SK-N-SH (cell line): ENCODE measurements at regions not wholly inside any gene's neighbourhood (a gene's known extent, or its start where the extent isn't known, plus 50 kb on each side); places are given as distances from the start of the nearest gene placed in this dataset.
"Not testable (repeated sequence)": the region's sequence is repeated elsewhere in the genome, so short reads cannot be mapped to it uniquely, and the experiment has no call there.

Source experiments
- CHD2 ChIP-seq: fragments of 150-350 bp; IDR thresholded peaks from 2 replicates; pipeline ENCODE4 v1.6.1; 2018; ENCODE audit warnings: low read length; ENCODE audit not compliant: partially characterized antibody
- EZH2phosphoT487 ChIP-seq: fragments of 200-600 bp; sonication (generic); IDR thresholded peaks from 2 replicates; pipeline ENCODE4 v1.6.1; 2017; ENCODE audit warnings: low read depth, mixed run types, mild to moderate bottlenecking, antibody characterized with exemption, moderate library complexity, borderline replicate concordance
- MEF2A ChIP-seq: IDR thresholded peaks from 2 replicates; pipeline ENCODE4 v1.4.0; 2012; ENCODE audit warnings: low read depth, borderline replicate concordance
- NFIC ChIP-seq: IDR thresholded peaks from 2 replicates; pipeline ENCODE4 v1.4.0; 2012; ENCODE audit warnings: borderline replicate concordance
- POLR2AphosphoS5 ChIP-seq: IDR thresholded peaks from 2 replicates; pipeline ENCODE4 v1.6.1; 2012; ENCODE audit warnings: low read depth, low read length
- RFX5 ChIP-seq: IDR thresholded peaks from 2 replicates; pipeline ENCODE4 v1.6.1; 2012; ENCODE audit warnings: mild to moderate bottlenecking, improper control_type of control experiment, low read length
- SMC3 ChIP-seq: IDR thresholded peaks from 2 replicates; pipeline ENCODE4 v1.6.1; 2012; ENCODE audit warnings: low read depth, low read length, improper control_type of control experiment
- TAF1 ChIP-seq: IDR thresholded peaks from 2 replicates; pipeline ENCODE4 v1.6.1; 2012; ENCODE audit warnings: low read depth, mild to moderate bottlenecking, low read length, moderate library complexity, borderline replicate concordance
- YY1 ChIP-seq: IDR thresholded peaks from 2 replicates; pipeline ENCODE4 v1.4.0; 2012; ENCODE audit warnings: low read depth, mild to moderate bottlenecking
- TF ChIP-seq, protein P1 (sequence below): IDR thresholded peaks from 2 replicates; pipeline ENCODE4 v1.6.1; 2012; ENCODE audit warnings: mild to moderate bottlenecking, low read depth, low read length, moderate library complexity
- TF ChIP-seq, protein P2 (sequence below): fragments of 200-600 bp; sonication (generic); IDR thresholded peaks from 2 replicates; pipeline ENCODE4 v1.6.1; 2017; ENCODE audit warnings: antibody characterized with exemption, mild to moderate bottlenecking, moderate library complexity
- TF ChIP-seq, protein P3 (sequence below): fragments of 150-350 bp; IDR thresholded peaks from 2 replicates; pipeline ENCODE4 v1.6.1; 2017; ENCODE audit warnings: antibody characterized with exemption, low read length, low read depth, borderline replicate concordance

DNA sequence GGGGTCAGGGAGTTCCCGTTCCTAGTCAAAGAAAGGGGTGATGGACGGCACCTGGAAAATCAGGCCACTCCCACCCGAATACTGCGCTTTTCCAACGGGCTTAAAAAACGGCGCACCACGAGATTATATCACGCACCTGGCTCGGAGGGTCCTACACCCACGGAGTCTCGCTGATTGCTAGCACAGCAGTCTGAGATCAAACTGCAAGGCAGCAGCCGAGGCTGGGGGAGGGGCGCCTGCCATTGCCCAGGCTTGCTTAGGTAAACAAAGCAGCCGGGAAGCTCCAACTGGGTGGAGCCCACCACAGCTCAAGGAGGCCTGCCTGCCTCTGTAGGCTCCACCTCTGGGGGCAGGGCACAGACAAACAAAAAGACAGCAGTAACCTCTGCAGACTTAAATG lies 100.1 kb upstream of the IQCM start:
- TF ChIP-seq, protein P1, sequence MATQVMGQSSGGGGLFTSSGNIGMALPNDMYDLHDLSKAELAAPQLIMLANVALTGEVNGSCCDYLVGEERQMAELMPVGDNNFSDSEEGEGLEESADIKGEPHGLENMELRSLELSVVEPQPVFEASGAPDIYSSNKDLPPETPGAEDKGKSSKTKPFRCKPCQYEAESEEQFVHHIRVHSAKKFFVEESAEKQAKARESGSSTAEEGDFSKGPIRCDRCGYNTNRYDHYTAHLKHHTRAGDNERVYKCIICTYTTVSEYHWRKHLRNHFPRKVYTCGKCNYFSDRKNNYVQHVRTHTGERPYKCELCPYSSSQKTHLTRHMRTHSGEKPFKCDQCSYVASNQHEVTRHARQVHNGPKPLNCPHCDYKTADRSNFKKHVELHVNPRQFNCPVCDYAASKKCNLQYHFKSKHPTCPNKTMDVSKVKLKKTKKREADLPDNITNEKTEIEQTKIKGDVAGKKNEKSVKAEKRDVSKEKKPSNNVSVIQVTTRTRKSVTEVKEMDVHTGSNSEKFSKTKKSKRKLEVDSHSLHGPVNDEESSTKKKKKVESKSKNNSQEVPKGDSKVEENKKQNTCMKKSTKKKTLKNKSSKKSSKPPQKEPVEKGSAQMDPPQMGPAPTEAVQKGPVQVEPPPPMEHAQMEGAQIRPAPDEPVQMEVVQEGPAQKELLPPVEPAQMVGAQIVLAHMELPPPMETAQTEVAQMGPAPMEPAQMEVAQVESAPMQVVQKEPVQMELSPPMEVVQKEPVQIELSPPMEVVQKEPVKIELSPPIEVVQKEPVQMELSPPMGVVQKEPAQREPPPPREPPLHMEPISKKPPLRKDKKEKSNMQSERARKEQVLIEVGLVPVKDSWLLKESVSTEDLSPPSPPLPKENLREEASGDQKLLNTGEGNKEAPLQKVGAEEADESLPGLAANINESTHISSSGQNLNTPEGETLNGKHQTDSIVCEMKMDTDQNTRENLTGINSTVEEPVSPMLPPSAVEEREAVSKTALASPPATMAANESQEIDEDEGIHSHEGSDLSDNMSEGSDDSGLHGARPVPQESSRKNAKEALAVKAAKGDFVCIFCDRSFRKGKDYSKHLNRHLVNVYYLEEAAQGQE, result not testable (repeated sequence)
- TF ChIP-seq EZH2phosphoT487, RFX5, TAF1, NFIC, YY1, CHD2, MEF2A, POLR2AphosphoS5, SMC3: not testable (repeated sequence)
- TF ChIP-seq, protein P2, sequence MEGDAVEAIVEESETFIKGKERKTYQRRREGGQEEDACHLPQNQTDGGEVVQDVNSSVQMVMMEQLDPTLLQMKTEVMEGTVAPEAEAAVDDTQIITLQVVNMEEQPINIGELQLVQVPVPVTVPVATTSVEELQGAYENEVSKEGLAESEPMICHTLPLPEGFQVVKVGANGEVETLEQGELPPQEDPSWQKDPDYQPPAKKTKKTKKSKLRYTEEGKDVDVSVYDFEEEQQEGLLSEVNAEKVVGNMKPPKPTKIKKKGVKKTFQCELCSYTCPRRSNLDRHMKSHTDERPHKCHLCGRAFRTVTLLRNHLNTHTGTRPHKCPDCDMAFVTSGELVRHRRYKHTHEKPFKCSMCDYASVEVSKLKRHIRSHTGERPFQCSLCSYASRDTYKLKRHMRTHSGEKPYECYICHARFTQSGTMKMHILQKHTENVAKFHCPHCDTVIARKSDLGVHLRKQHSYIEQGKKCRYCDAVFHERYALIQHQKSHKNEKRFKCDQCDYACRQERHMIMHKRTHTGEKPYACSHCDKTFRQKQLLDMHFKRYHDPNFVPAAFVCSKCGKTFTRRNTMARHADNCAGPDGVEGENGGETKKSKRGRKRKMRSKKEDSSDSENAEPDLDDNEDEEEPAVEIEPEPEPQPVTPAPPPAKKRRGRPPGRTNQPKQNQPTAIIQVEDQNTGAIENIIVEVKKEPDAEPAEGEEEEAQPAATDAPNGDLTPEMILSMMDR, result not testable (repeated sequence)
- TF ChIP-seq, protein P3, sequence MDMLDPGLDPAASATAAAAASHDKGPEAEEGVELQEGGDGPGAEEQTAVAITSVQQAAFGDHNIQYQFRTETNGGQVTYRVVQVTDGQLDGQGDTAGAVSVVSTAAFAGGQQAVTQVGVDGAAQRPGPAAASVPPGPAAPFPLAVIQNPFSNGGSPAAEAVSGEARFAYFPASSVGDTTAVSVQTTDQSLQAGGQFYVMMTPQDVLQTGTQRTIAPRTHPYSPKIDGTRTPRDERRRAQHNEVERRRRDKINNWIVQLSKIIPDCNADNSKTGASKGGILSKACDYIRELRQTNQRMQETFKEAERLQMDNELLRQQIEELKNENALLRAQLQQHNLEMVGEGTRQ, result not testable (repeated sequence)
